GM18507 (cell line): ENCODE measurements at regions not wholly inside any gene's neighbourhood (a gene's known extent, or its start where the extent isn't known, plus 50 kb on each side); places are given as distances from the start of the nearest gene placed in this dataset.
"Not testable (repeated sequence)": the region's sequence is repeated elsewhere in the genome, so short reads cannot be mapped to it uniquely, and the experiment has no call there.

ENCODE experiments used
- DNase-seq: peaks from one replicate; pipeline ENCODE4 v3.0.0; 2011; ENCODE audit warnings: low read depth; ENCODE audit not compliant: insufficient read length; ENCODE audit errors: extremely low spot score
- FAIRE-seq: peaks from 2 replicates; lab custom pipeline; 2011; peaks lifted over from hg19 to GRCh38; lab: Jason Lieb, UNC

GRCh38 chr2:190742431-190742830 lies 93.5 kb downstream of the NAB1 start:
- FAIRE-seq (no peak), DNase-seq (no peak)

DNA sequence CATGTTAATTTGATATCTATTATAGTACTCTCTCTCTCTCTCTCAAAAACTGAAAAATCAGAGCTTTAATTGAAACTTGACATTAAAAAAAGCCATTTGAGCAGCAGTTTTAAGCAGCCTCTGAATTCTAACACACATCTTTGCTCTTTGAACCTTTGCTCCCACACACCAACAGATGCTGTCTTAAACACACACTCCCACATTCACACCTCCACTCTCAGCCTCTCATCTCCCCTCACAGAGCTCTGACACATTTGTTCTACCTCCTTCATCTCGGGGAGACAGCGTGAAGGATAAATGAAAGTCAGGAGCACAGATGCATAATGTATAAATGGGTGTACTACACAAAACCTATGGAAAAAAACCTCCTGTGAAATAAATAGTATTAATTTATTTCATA lies 95.2 kb downstream of the NAB1 start:
- FAIRE-seq (peak; percentile 15), DNase-seq (no peak)

- DNase-seq (no peak), FAIRE-seq (no peak)
Observed at GRCh38 chr2:190746971-190747761, 98.3 kb downstream of the NAB1 start.

DNA sequence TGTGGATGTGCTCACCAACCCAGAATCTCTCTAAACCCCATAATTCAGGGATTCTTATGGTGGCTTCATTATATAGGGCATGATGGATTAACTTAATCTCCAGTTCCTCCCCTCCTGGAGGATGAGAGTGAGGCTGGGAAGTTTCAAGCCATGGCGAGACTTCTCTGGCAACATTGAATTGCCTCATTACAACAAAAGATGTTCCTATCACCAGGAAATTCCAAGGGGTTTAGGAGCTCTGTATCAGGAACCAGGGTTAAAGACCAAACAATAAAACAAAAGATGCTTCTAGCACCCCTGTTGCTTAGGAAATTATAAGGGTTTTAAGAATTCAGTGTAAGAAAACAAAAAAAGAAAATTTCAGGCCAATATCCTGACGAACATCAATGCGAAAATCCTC lies 100.1 kb downstream of the NAB1 start:
- FAIRE-seq: no peak

DNA sequence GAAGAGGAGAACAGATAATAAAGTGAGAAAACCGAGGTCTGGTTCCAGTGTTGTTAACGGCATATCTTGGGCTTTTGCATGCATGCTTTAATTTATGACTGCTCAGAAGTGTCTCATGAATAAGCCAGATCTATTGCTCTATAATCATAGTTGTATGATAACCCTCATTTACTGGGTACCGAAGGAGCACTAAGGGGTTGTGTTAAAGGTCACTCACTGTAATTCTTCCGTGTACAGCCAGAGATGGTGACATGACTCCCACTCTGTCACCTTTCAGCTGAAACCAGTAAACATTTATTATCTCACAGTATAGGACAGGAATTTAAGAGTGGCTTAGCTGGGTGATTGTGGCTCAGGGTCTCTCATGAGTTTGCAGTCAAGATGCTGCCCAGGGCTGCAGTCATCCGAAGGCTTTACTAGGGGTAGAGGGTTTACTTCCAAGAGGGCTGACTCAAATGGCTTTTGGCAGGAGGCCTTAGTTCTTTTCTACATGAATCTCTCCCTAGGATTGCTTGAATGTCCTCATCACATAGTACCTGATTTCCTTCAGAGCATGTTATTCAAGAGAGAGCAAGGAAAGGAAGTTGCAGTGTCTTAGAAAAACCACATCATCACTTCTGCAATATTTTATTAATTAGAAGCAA lies 107.0 kb downstream of the NAB1 start:
- DNase-seq (no peak), FAIRE-seq (no peak)

More for the DNA sequence above, 100.1 kb downstream of the NAB1 start:
- no peak for DNase-seq

- DNase-seq: no peak
- FAIRE-seq: no peak
Observed at GRCh38 chr2:190759749-190760213, 110.9 kb downstream of the NAB1 start.

GRCh38 chr2:190760353-190761150 lies 111.7 kb downstream of the NAB1 start:
- not testable (repeated sequence) for DNase-seq, FAIRE-seq

DNA sequence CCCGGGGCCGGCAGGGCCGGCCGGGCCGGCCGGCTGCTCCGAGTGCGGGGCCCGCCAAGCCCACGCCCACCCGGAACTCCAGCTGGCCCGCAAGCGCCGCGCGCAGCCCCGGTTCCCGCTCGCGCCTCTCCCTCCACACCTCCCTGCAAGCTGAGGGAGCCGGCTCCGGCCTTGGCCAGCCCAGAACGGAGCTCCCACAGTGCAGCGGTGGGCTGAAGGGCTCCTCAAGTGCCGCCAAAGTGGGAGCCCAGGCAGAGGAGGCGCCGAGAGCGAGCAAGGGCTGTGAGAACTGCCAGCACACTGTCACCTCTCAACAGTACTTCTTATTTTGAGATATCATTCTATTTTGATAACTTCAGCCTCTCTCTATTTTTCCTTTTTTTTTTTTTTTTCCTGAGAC lies 112.3 kb downstream of the NAB1 start:
- not testable (repeated sequence) for DNase-seq, FAIRE-seq

- FAIRE-seq (peak; percentile 33), DNase-seq (no peak)
Observed at GRCh38 chr2:190762566-190762965, 113.7 kb downstream of the NAB1 start.

- no peak for DNase-seq
- no peak for FAIRE-seq
Observed at GRCh38 chr2:190763100-190763499, 114.2 kb downstream of the NAB1 start.

DNA sequence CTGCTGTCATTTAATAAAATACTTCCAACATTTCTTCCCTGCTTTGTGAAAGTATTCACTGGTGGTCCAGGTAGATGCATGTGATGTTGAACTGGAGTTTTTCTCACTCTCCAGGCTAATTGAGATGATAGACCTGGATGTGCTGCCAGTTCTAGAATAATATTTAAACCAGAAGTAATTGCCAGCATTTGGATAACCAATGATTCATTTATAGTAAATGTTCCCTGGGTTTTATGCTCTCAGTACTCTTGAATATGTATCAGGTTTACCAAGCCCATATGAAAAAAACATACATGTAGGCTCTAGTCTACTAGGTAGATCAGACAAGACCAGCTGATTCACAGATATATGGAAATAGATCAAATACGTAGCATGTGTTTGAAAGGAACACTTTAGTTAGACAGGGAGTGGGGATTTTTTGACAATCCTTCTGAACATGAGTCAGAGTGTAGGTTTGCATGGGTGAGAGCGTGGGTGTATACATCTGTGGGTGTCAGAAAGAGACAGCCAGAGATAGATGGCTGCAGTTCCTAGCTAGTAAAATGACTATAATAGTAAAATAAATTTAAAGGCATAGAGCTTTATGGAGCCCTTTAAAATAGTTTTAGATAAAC lies 115.1 kb downstream of the NAB1 start:
- DNase-seq (no peak), FAIRE-seq (no peak)

GRCh38 chr2:190765386-190766173 lies 115.0 kb upstream of the GLS start:
- no peak for FAIRE-seq
- no peak for DNase-seq

DNA sequence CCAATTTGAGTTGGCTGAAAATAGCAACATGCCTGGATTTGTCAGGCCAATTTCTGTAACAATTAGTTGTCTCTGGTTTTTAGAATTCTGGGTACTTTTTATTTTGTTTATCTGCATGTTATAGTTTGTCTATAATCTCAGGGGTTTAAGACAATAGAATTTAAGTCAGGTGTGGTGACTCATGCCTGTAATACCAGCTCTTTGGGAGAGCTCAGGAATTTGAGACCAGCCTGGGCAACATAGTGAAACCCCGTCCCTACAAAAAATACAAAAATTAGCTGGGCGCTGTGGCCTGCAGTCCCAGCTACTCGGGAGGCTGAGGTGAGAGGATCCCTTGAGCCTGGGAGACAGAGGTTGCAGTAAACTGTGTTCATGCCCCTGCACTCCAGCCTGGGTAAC lies 114.4 kb upstream of the GLS start:
- DNase-seq (no peak), FAIRE-seq (no peak)

GRCh38 chr2:190766595-190766994 lies 114.0 kb upstream of the GLS start:
- FAIRE-seq (no peak), DNase-seq (no peak)

DNA sequence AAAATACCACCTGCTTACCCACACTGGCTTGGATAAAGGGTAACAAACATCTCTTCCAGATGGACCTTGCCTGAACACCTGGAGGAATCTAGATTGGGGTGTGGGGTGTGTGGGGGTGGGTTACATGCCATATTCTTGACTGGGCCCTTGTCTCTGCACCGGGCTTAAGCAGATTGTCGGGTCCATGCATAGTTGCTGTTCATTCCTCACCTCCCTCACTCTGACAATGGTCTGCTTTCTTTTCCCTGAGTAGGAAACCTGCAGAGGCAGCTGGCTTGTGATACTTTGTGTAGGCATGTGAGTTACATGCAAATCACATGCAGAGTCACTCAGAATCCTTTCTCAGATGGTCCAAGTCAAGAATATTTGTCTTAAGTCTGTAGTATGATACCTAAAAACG lies 112.8 kb upstream of the GLS start:
- FAIRE-seq (no peak), DNase-seq (no peak)

GRCh38 chr2:190769258-190769657 lies 111.4 kb upstream of the GLS start:
- DNase-seq: no peak
- no peak for FAIRE-seq

DNA sequence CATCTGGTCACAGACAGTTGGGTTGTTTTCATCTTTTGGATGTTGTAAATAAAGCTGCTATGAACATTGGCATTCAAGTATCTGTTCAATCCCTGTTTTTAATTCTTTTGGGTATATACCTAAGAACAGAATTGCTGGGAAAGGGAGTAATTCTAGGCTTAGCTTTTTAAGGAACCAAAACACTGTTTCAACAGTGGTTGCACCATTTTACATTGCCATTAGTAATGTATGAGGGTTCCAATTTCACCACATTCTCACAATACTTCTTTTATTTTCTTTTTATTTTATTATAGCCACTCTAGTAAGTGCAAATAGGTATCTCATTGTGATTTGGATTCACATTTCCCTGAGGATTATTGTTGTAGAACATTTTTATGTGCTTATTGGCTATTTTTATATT lies 108.9 kb upstream of the GLS start:
- FAIRE-seq (no peak), DNase-seq (no peak)

- FAIRE-seq: no peak
- no peak for DNase-seq
Observed at GRCh38 chr2:190780594-190780993, 100.0 kb upstream of the GLS start.

GRCh38 chr2:190781604-190782198 lies 98.9 kb upstream of the GLS start:
- DNase-seq (peak; percentile 17), FAIRE-seq (no peak)
